ENCODE measurements at regions not wholly inside any gene's neighbourhood (a gene's known extent, or its start where the extent isn't known, plus 50 kb on each side); places are given as distances from the start of the nearest gene placed in this dataset.

- DNase-seq (no peak), FAIRE-seq (no peak)
- peaks cover 0 to 4% (median 0%) of the 10 kb centered on the region in 3 donors for H3K27me3 ChIP-seq (ENCODE audit: control insufficient read depth in 3 of 3, insufficient read depth in 3 of 3, low read length in 3 of 3)
- H3K4me1 ChIP-seq (ENCODE audit: control insufficient read depth in 3 of 3, insufficient read depth in 2 of 3, low read depth in 1 of 3, low read length in 2 of 3), result no peaks in the 10 kb centered on the region
- H3K27ac ChIP-seq (ENCODE audit: low read depth in 1 of 3, low read length in 2 of 3), result no peak overlapping the region
- peaks cover 2 to 9% of the 10 kb centered on the region in 2 donors for H3K9me3 ChIP-seq (ENCODE audit: control insufficient read depth in 2 of 2, insufficient read depth in 1 of 2, low read depth in 1 of 2, low read length in 1 of 2)
- H3K4me3 ChIP-seq (ENCODE audit: low read depth in 1 of 3, low read length in 3 of 3), result no peak overlapping the region
- no peaks in the 10 kb centered on the region for H3K36me3 ChIP-seq (ENCODE audit: control insufficient read depth in 3 of 3, insufficient read depth in 2 of 3, low read depth in 1 of 3, low read length in 3 of 3)
- 66 to 67% (median 67%) methylated on average over 7 of the region's 7 CpGs for WGBS, 3 donors
Measured at GRCh38 chr22:27135031-27135981, 477.9 kb downstream of the MIAT start.

DNA sequence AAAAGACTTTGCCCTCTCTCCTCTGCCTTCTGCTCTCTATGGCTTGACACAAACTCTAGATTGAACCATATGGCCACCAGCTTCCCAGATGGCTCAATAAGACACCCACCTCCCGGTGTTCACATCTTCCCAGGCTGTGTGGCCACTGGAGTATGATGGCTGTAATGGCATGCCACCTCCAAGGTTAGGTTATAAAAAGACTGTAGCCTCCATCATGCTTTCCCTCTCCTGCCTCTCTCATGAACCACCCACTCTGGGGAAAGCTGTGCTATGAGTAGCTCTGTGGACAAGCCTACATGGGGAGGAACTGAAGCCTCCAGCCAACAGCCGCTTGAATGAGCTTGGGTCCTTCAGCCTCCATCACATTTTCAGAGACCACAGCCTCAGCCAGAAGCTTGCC, 479.2 kb downstream of the MIAT start:
- FAIRE-seq, result no peak
- Histone ChIP-seq H3K4me1 (ENCODE audit: control insufficient read depth in 3 of 3, insufficient read depth in 2 of 3, low read depth in 1 of 3, low read length in 2 of 3) (no peaks in the 10 kb centered on the region), H3K27ac (ENCODE audit: low read depth in 1 of 3, low read length in 2 of 3) (no peak overlapping the region), H3K36me3 (ENCODE audit: control insufficient read depth in 3 of 3, insufficient read depth in 2 of 3, low read depth in 1 of 3, low read length in 3 of 3) (no peaks in the 10 kb centered on the region), H3K9me3 (ENCODE audit: control insufficient read depth in 2 of 2, insufficient read depth in 1 of 2, low read depth in 1 of 2, low read length in 1 of 2) (peaks cover 2 to 9% of the 10 kb centered on the region in 2 donors), H3K27me3 (ENCODE audit: control insufficient read depth in 3 of 3, insufficient read depth in 3 of 3, low read length in 3 of 3) (peaks cover 0 to 4% (median 4%) of the 10 kb centered on the region in 3 donors), H3K4me3 (ENCODE audit: low read depth in 1 of 3, low read length in 3 of 3) (no peak overlapping the region)
- no peak for DNase-seq
- WGBS, 3 donors, result 92 to 98% (median 94%) methylated on average over 2 of the region's 2 CpGs

DNA sequence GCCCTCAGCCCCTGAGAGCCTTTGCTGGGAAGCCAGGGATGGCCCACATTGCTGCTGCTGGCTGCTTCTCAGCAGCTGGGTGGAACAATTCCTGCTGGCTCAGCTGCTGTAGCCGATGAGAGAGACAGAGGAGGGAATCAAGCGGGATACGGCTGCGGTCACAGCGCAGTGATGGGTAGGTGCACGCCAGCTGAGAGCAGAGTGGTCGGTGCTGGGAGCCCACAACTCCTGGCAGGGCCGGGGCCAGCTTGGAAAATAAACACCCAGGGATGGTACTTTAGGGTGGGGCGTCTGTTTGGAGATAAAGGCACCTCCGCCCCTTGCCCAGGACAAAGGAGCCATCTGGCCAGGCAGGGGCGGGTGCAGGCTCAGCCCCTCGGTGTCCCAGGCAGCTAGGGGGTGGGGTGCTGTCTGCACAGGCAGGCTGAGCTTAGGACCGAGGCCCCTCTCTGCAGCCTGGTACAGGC, 480.5 kb downstream of the MIAT start:
- 41 to 54% (median 41%) methylated on average over 13 of the region's 13 CpGs for WGBS, 3 donors
- Histone ChIP-seq H3K9me3 (ENCODE audit: control insufficient read depth in 2 of 2, insufficient read depth in 1 of 2, low read depth in 1 of 2, low read length in 1 of 2) (peaks cover 2 to 9% of the 10 kb centered on the region in 2 donors), H3K27me3 (ENCODE audit: control insufficient read depth in 3 of 3, insufficient read depth in 3 of 3, low read length in 3 of 3) (peaks cover 0 to 4% (median under 1%) of the 10 kb centered on the region in 3 donors), H3K36me3 (ENCODE audit: control insufficient read depth in 3 of 3, insufficient read depth in 2 of 3, low read depth in 1 of 3, low read length in 3 of 3) (no peaks in the 10 kb centered on the region), H3K27ac (ENCODE audit: low read depth in 1 of 3, low read length in 2 of 3) (no peak overlapping the region), H3K4me1 (ENCODE audit: control insufficient read depth in 3 of 3, insufficient read depth in 2 of 3, low read depth in 1 of 3, low read length in 2 of 3) (no peaks in the 10 kb centered on the region), H3K4me3 (ENCODE audit: low read depth in 1 of 3, low read length in 3 of 3) (no peak overlapping the region)
- DNase-seq (no peak), FAIRE-seq (no peak)

DNA sequence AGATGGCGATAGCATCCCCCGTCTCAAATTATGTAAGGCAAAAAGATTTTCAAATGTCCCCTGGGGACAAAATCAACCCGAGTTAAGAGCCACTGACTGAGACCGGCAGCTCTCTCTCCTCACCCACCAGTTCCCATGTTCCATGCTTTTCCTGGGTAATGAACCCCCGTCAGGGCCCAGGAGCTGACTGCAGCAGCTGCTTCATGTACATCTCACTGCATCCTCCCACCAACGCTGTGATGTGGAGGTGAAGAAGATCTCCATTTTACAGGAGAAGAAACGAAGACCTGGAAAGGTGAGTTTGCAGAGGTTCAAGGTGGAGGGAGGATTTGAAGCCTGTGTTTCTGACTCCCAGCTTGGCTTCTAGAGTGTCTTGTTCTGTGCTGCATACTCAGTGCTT, 481.1 kb downstream of the MIAT start:
- H3K36me3 ChIP-seq (ENCODE audit: control insufficient read depth in 3 of 3, insufficient read depth in 2 of 3, low read depth in 1 of 3, low read length in 3 of 3), result no peaks in the 10 kb centered on the region
- H3K27me3 ChIP-seq (ENCODE audit: control insufficient read depth in 3 of 3, insufficient read depth in 3 of 3, low read length in 3 of 3), result peaks cover 0 to 4% (median 0%) of the 10 kb centered on the region in 3 donors
- no peak for DNase-seq
- FAIRE-seq, result no peak
- no peak overlapping the region for H3K27ac ChIP-seq (ENCODE audit: low read depth in 1 of 3, low read length in 2 of 3)
- 84 to 86% (median 86%) methylated on average over 7 of the region's 7 CpGs for WGBS, 3 donors
- peaks cover 2 to 9% of the 10 kb centered on the region in 2 donors for H3K9me3 ChIP-seq (ENCODE audit: control insufficient read depth in 2 of 2, insufficient read depth in 1 of 2, low read depth in 1 of 2, low read length in 1 of 2)
- H3K4me1 ChIP-seq (ENCODE audit: control insufficient read depth in 3 of 3, insufficient read depth in 2 of 3, low read depth in 1 of 3, low read length in 2 of 3), result no peaks in the 10 kb centered on the region
- H3K4me3 ChIP-seq (ENCODE audit: low read depth in 1 of 3, low read length in 3 of 3), result no peak overlapping the region

DNA sequence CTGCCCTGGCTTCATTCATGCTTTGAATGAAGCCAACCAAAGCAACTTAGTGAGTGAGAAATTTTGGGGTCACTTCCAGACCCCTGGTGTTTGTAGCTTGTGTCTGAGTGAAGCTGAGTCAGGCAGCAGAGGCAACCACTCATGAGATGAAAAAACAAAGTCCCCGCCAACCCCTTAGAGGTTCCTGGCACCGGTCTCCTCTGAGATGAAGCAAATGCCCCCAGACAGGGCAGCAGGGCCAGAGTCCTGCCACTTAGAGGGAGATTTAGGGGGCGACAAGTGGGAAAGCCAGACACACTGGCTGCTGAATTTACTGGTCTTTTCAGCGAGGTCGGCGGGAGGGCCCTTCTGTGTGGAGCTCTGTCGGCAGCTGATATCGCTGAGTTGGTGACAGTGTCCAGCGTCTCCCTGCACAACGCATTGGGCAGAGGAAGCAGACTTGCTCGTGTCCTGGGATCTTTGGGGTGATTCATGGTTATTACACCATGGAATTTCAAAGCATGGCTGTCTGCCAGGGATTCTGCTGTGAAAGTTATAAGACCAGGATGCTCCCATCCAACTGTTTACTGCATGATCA, 482.6 kb downstream of the MIAT start:
- peaks cover 0 to 4% (median 0%) of the 10 kb centered on the region in 3 donors for H3K27me3 ChIP-seq (ENCODE audit: control insufficient read depth in 3 of 3, insufficient read depth in 3 of 3, low read length in 3 of 3)
- no peak for DNase-seq
- no peak for FAIRE-seq
- H3K9me3 ChIP-seq (ENCODE audit: control insufficient read depth in 2 of 2, insufficient read depth in 1 of 2, low read depth in 1 of 2, low read length in 1 of 2), result peaks cover 2 to 9% of the 10 kb centered on the region in 2 donors
- H3K27ac ChIP-seq (ENCODE audit: low read depth in 1 of 3, low read length in 2 of 3), result no peak overlapping the region
- no peak overlapping the region for H3K4me3 ChIP-seq (ENCODE audit: low read depth in 1 of 3, low read length in 3 of 3)
- no peaks in the 10 kb centered on the region for H3K4me1 ChIP-seq (ENCODE audit: control insufficient read depth in 3 of 3, insufficient read depth in 2 of 3, low read depth in 1 of 3, low read length in 2 of 3)
- WGBS, 3 donors, result 60 to 78% (median 75%) methylated on average over 11 of the region's 11 CpGs
- no peaks in the 10 kb centered on the region for H3K36me3 ChIP-seq (ENCODE audit: control insufficient read depth in 3 of 3, insufficient read depth in 2 of 3, low read depth in 1 of 3, low read length in 3 of 3)

- Histone ChIP-seq H3K9me3 (ENCODE audit: control insufficient read depth in 2 of 2, insufficient read depth in 1 of 2, low read depth in 1 of 2, low read length in 1 of 2) (peaks cover 0 to under 1% of the 10 kb centered on the region in 2 donors), H3K4me3 (ENCODE audit: low read depth in 1 of 3, low read length in 3 of 3) (no peak overlapping the region), H3K27ac (ENCODE audit: low read depth in 1 of 3, low read length in 2 of 3) (no peak overlapping the region), H3K4me1 (ENCODE audit: control insufficient read depth in 3 of 3, insufficient read depth in 2 of 3, low read depth in 1 of 3, low read length in 2 of 3) (peaks cover 0 to 6% (median 0%) of the 10 kb centered on the region in 3 donors), H3K36me3 (ENCODE audit: control insufficient read depth in 3 of 3, insufficient read depth in 2 of 3, low read depth in 1 of 3, low read length in 3 of 3) (no peaks in the 10 kb centered on the region), H3K27me3 (ENCODE audit: control insufficient read depth in 3 of 3, insufficient read depth in 3 of 3, low read length in 3 of 3) (peaks cover 0 to 4% (median 0%) of the 10 kb centered on the region in 3 donors)
- FAIRE-seq (no peak), DNase-seq (no peak)
- 16 to 47% (median 26%) methylated on average over 2 of the region's 2 CpGs for WGBS, 3 donors
Measured at GRCh38 chr22:27142286-27142685, 484.9 kb downstream of the MIAT start.

DNA sequence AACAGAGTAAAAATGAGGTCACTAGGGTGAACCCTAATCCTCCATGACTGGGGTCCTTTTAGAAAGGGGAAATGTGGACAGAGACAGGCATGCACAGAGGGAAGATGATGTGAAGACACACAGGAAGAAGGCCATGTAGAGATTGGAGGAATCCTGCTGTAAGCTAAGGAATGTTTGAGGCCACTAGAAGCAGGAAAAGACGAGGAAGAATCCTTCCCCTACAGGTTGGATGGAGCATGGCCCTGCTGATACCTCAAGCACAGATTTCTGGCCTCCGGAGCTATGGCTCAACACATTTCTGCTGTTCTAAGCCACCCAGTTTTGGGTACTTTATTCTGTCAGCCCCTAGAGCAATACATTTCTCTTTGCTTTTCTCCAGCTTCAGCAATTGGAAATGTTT, 486.9 kb downstream of the MIAT start:
- H3K27me3 ChIP-seq (ENCODE audit: control insufficient read depth in 3 of 3, insufficient read depth in 3 of 3, low read length in 3 of 3), result peaks cover 0 to 4% (median 0%) of the 10 kb centered on the region in 3 donors
- H3K9me3 ChIP-seq (ENCODE audit: control insufficient read depth in 2 of 2, insufficient read depth in 1 of 2, low read depth in 1 of 2, low read length in 1 of 2), result no peaks in the 10 kb centered on the region
- FAIRE-seq (no peak), DNase-seq (no peak)
- H3K36me3 ChIP-seq (ENCODE audit: control insufficient read depth in 3 of 3, insufficient read depth in 2 of 3, low read depth in 1 of 3, low read length in 3 of 3), result no peaks in the 10 kb centered on the region
- WGBS, 3 donors, result 57 to 61% (median 60%) methylated on average over 2 of the region's 2 CpGs
- H3K27ac ChIP-seq (ENCODE audit: low read depth in 1 of 3, low read length in 2 of 3), result no peak overlapping the region
- no peak overlapping the region for H3K4me3 ChIP-seq (ENCODE audit: low read depth in 1 of 3, low read length in 3 of 3)
- H3K4me1 ChIP-seq (ENCODE audit: control insufficient read depth in 3 of 3, insufficient read depth in 2 of 3, low read depth in 1 of 3, low read length in 2 of 3), result peaks cover 0 to 15% (median 0%) of the 10 kb centered on the region in 3 donors

- 53 to 54% (median 54%) methylated on average over 4 of the region's 4 CpGs for WGBS, 3 donors
- no peaks in the 10 kb centered on the region for H3K36me3 ChIP-seq (ENCODE audit: control insufficient read depth in 3 of 3, insufficient read depth in 2 of 3, low read depth in 1 of 3, low read length in 3 of 3)
- no peak overlapping the region for H3K4me3 ChIP-seq (ENCODE audit: low read depth in 1 of 3, low read length in 3 of 3)
- H3K27ac ChIP-seq (ENCODE audit: low read depth in 1 of 3, low read length in 2 of 3), result peak overlapping the region in 1 of 3 donors; percentile 27
- DNase-seq (peak in 1 of 2 donors; percentile 60), FAIRE-seq (no peak)
- H3K4me1 ChIP-seq (ENCODE audit: control insufficient read depth in 3 of 3, insufficient read depth in 2 of 3, low read depth in 1 of 3, low read length in 2 of 3), result peaks cover 0 to 21% (median 0%) of the 10 kb centered on the region in 3 donors
- H3K27me3 ChIP-seq (ENCODE audit: control insufficient read depth in 3 of 3, insufficient read depth in 3 of 3, low read length in 3 of 3), result peaks cover 0 to 2% (median 0%) of the 10 kb centered on the region in 3 donors
- no peaks in the 10 kb centered on the region for H3K9me3 ChIP-seq (ENCODE audit: control insufficient read depth in 2 of 2, insufficient read depth in 1 of 2, low read depth in 1 of 2, low read length in 1 of 2)
Measured at GRCh38 chr22:27146866-27147633, 489.7 kb downstream of the MIAT start.
